Neural cell (in vitro differentiated cells): ENCODE measurements at regions not wholly inside any gene's neighbourhood (a gene's known extent, or its start where the extent isn't known, plus 50 kb on each side); places are given as distances from the start of the nearest gene placed in this dataset.

Experiments
- H2AFZ ChIP-seq: fragments of 200-600, 300-800 bp; sonication (generic), shearing (Covaris generic); 2 replicates; pipeline ENCODE4 v1.6.0; 2014; ENCODE audit warnings: low read depth, mild to moderate bottlenecking, antibody characterized with exemption, low read length, moderate library complexity
- H3F3A ChIP-seq: fragments of 200-600 bp; shearing (Covaris generic); 2 replicates; pipeline ENCODE4 v1.6.1; 2016; ENCODE audit warnings: mild to moderate bottlenecking, moderate library complexity, mixed read lengths, antibody characterized with exemption, low read length; ENCODE audit not compliant: insufficient read depth, poor library complexity, severe bottlenecking
- H3K27ac ChIP-seq: fragments of 200-600, 300-800 bp; sonication (generic), shearing (Covaris generic); 2 replicates; pipeline ENCODE4 v1.5.1; 2014; ENCODE audit warnings: mild to moderate bottlenecking, low read length, moderate library complexity
- H3K27me3 ChIP-seq: fragments of 300-800, 200-600 bp; sonication (generic), shearing (Covaris generic); 2 replicates; pipeline ENCODE4 v1.6.0; 2014; ENCODE audit warnings: mild to moderate bottlenecking, low read depth, low read length, moderate library complexity; ENCODE audit not compliant: insufficient read depth
- H3K36me3 ChIP-seq: fragments of 300-800, 200-600 bp; sonication (generic), shearing (Covaris generic); 2 replicates; pipeline ENCODE4 v1.5.1; 2014; ENCODE audit warnings: mild to moderate bottlenecking, antibody characterized with exemption, low read length, moderate library complexity; ENCODE audit not compliant: insufficient read depth
- H3K4me2 ChIP-seq: fragments of 300-800, 200-600 bp; sonication (generic), shearing (Covaris generic); 2 replicates; pipeline ENCODE4 v1.6.0; 2014; ENCODE audit warnings: mild to moderate bottlenecking, low read length
- H3K4me3 ChIP-seq: fragments of 300-800, 200-600 bp; sonication (generic), shearing (Covaris generic); 2 replicates; pipeline ENCODE4 v1.5.1; 2014; ENCODE audit warnings: mild to moderate bottlenecking, low read length, moderate library complexity
- H3K79me2 ChIP-seq: fragments of 200-600 bp; shearing (Covaris generic); replicated peaks from 2 replicates; pipeline ENCODE4 v1.6.0; 2014; ENCODE audit warnings: mild to moderate bottlenecking, low read length, moderate library complexity; ENCODE audit not compliant: insufficient read depth
- H3K9ac ChIP-seq: fragments of 300-800, 200-600 bp; sonication (generic), shearing (Covaris generic); 2 replicates; pipeline ENCODE4 v1.6.1; 2016; ENCODE audit warnings: mild to moderate bottlenecking, low read length, mixed read lengths
- H3K9me2 ChIP-seq: fragments of 200-600 bp; shearing (Covaris generic); 2 replicates; pipeline ENCODE4 v1.6.1; 2016; ENCODE audit warnings: mild to moderate bottlenecking, low read length, mixed read lengths; ENCODE audit not compliant: insufficient read depth
- H3K9me3 ChIP-seq: fragments of 200-600, 300-800 bp; sonication (generic), shearing (Covaris generic); 2 replicates; pipeline ENCODE4 v1.6.1; 2016; ENCODE audit warnings: mild to moderate bottlenecking, mixed run types, low read length, moderate library complexity, mixed read lengths
- H4K20me1 ChIP-seq: fragments of 200-600 bp; shearing (Covaris generic); 2 replicates; pipeline ENCODE4 v1.6.1; 2016; ENCODE audit warnings: mild to moderate bottlenecking, mixed run types; ENCODE audit not compliant: insufficient read depth
- EP300 ChIP-seq: fragments of 450-650 bp; conservative IDR thresholded peaks from 2 replicates; pipeline ENCODE4 v1.6.1; 2014; ENCODE audit warnings: antibody characterized with exemption, mild to moderate bottlenecking, moderate library complexity; ENCODE audit not compliant: poor library complexity, severe bottlenecking
- EZH2 ChIP-seq: fragments of 200-600, 300-800 bp; shearing (Covaris generic), sonication (generic); IDR thresholded peaks from 2 replicates; pipeline ENCODE4 v1.6.1; 2014; ENCODE audit warnings: antibody characterized with exemption, low read length, borderline replicate concordance, mild to moderate bottlenecking; ENCODE audit not compliant: insufficient read depth, poor library complexity, severe bottlenecking
- MXI1 ChIP-seq: fragments of 450-650 bp; conservative IDR thresholded peaks from 2 replicates; pipeline ENCODE4 v1.6.1; 2014; ENCODE audit warnings: antibody characterized with exemption, mild to moderate bottlenecking; ENCODE audit not compliant: poor library complexity, severe bottlenecking
- POLR2AphosphoS5 ChIP-seq: IDR thresholded peaks from 2 replicates; pipeline ENCODE4 v1.6.1; 2012
- RAD21 ChIP-seq: fragments of 450-650 bp; conservative IDR thresholded peaks from 2 replicates; pipeline ENCODE4 v1.6.1; 2014; ENCODE audit warnings: antibody characterized with exemption, mild to moderate bottlenecking, moderate library complexity
- REST ChIP-seq: IDR thresholded peaks from 2 replicates; pipeline ENCODE4 v1.6.1; 2012; ENCODE audit warnings: borderline replicate concordance
- SMC3 ChIP-seq: fragments of 450-650 bp; conservative IDR thresholded peaks from 2 replicates; pipeline ENCODE4 v1.6.1; 2014; ENCODE audit warnings: antibody characterized with exemption, mild to moderate bottlenecking, moderate library complexity; ENCODE audit not compliant: poor library complexity
- TF ChIP-seq, protein P1 (sequence below): fragments of 450-650 bp; IDR thresholded peaks from 2 replicates; pipeline ENCODE4 v1.5.1; 2014; ENCODE audit warnings: antibody characterized with exemption, mild to moderate bottlenecking, moderate library complexity; ENCODE audit not compliant: poor library complexity, severe bottlenecking

- Histone ChIP-seq H3K27ac (no peak overlapping the region), H3K9ac (no peak overlapping the region), H3K4me2 (no peak overlapping the region), H3K4me3 (no peak overlapping the region), H3F3A (peaks cover 4% of the 10 kb centered on the region), H4K20me1 (no peaks in the 10 kb centered on the region), H2AFZ (no peak overlapping the region), H3K9me3 (no peaks in the 10 kb centered on the region), H3K36me3 (no peaks in the 10 kb centered on the region), H3K9me2 (no peaks in the 10 kb centered on the region), H3K27me3 (no peaks in the 10 kb centered on the region), H3K79me2 (no peaks in the 10 kb centered on the region)
- TF ChIP-seq, protein P1, sequence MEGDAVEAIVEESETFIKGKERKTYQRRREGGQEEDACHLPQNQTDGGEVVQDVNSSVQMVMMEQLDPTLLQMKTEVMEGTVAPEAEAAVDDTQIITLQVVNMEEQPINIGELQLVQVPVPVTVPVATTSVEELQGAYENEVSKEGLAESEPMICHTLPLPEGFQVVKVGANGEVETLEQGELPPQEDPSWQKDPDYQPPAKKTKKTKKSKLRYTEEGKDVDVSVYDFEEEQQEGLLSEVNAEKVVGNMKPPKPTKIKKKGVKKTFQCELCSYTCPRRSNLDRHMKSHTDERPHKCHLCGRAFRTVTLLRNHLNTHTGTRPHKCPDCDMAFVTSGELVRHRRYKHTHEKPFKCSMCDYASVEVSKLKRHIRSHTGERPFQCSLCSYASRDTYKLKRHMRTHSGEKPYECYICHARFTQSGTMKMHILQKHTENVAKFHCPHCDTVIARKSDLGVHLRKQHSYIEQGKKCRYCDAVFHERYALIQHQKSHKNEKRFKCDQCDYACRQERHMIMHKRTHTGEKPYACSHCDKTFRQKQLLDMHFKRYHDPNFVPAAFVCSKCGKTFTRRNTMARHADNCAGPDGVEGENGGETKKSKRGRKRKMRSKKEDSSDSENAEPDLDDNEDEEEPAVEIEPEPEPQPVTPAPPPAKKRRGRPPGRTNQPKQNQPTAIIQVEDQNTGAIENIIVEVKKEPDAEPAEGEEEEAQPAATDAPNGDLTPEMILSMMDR = no peak
- TF ChIP-seq EP300 = no peak
- TF ChIP-seq EZH2 = no peak
- TF ChIP-seq REST = no peak
Observed at GRCh38 chr3:117346901-117347300, 637.3 kb downstream of the TUSC7 start.

DNA sequence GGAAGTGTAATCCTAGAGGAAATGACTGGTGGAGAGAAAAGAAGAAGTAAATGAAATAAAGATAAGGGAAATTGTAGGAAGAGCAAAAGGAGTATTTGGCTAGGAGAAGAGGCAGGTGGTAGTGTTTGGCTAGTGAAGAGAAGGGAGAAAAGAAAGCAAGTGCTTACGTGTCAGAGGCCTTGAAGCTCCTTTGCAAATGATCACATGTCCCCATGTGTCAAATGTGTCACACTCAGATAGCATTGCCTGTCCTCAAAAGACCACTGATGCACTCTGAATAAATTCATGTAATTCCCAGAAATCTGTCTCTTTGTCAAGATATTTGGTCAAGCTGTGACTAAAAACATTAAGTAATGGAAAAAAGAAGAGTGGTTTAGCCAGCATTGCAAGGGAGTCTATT is 639.3 kb downstream of the TUSC7 start:
- Histone ChIP-seq H3F3A (peaks cover 4% of the 10 kb centered on the region), H3K27ac (peak overlapping the region; percentile 10)

More for the DNA sequence above, 639.3 kb downstream of the TUSC7 start:
- H3K27me3 ChIP-seq = no peaks in the 10 kb centered on the region
- H3K9me2 ChIP-seq = no peaks in the 10 kb centered on the region
- no peaks in the 10 kb centered on the region for H3K36me3 ChIP-seq
- H4K20me1 ChIP-seq = no peaks in the 10 kb centered on the region
- no peak overlapping the region for H2AFZ ChIP-seq
- H3K79me2 ChIP-seq = no peaks in the 10 kb centered on the region
- no peak overlapping the region for H3K4me3 ChIP-seq
- no peaks in the 10 kb centered on the region for H3K9me3 ChIP-seq
- no peak for TF ChIP-seq MXI1
- TF ChIP-seq, protein P1 = no peak
- no peak for TF ChIP-seq EZH2
- TF ChIP-seq POLR2AphosphoS5 = no peak
- peak; percentile 25 for TF ChIP-seq EP300
- TF ChIP-seq REST = no peak
- TF ChIP-seq RAD21 = no peak
- no peak for TF ChIP-seq SMC3
- H3K9ac ChIP-seq = no peak overlapping the region
- H3K4me2 ChIP-seq = no peak overlapping the region
